Parathyroid adenoma (tissue), 2 donors: ENCODE measurements at regions not wholly inside any gene's neighbourhood (a gene's known extent, or its start where the extent isn't known, plus 50 kb on each side); places are given as distances from the start of the nearest gene placed in this dataset.
"Not testable (repeated sequence)": the region's sequence is repeated elsewhere in the genome, so short reads cannot be mapped to it uniquely, and the experiment has no call there.

Experiments
- H2AFZ ChIP-seq: fragments of 300-600 bp; sonication (generic); one replicate; pipeline ENCODE4 v1.7.0; 2017; ENCODE audit warnings: antibody characterized with exemption, mild to moderate bottlenecking
- H3K27ac ChIP-seq: fragments of 300-600 bp; sonication (generic); one replicate; pipeline ENCODE4 v1.7.0; 2017
- H3K27me3 ChIP-seq: fragments of 300-600 bp; sonication (generic); one replicate; pipeline ENCODE4 v1.7.0; 2017; ENCODE audit warnings: low read length; ENCODE audit not compliant: control insufficient read depth, insufficient read depth
- H3K36me3 ChIP-seq: fragments of 300-600 bp; sonication (generic); one replicate; pipeline ENCODE4 v1.7.0; 2017; ENCODE audit warnings: low read length; ENCODE audit not compliant: control insufficient read depth, insufficient read depth
- H3K4me1 ChIP-seq: fragments of 300-600 bp; sonication (generic); one replicate; pipeline ENCODE4 v1.7.0; 2017; ENCODE audit warnings: control low read depth
- H3K4me2 ChIP-seq: fragments of 300-600 bp; sonication (generic); one replicate; pipeline ENCODE4 v1.7.0; 2017; ENCODE audit warnings: low read length
- H3K4me3 ChIP-seq: fragments of 300-600 bp; sonication (generic); one replicate; pipeline ENCODE4 v1.7.0; 2017; ENCODE audit warnings: low read depth, low read length
- H3K79me2 ChIP-seq: fragments of 300-600 bp; sonication (generic); one replicate; pipeline ENCODE4 v1.7.0; 2017; ENCODE audit warnings: control low read depth
- H3K9ac ChIP-seq: fragments of 300-600 bp; sonication (generic); one replicate; pipeline ENCODE4 v1.7.0; 2017; ENCODE audit warnings: mild to moderate bottlenecking
- H3K9me3 ChIP-seq: fragments of 300-600 bp; sonication (generic); one replicate; pipeline ENCODE4 v1.7.0; 2017; ENCODE audit warnings: low read length; ENCODE audit not compliant: control insufficient read depth
- CTCF ChIP-seq: fragments of 300-600 bp; sonication (generic); IDR thresholded peaks from one replicate; pipeline ENCODE4 v1.7.0; 2017; ENCODE audit warnings: antibody characterized with exemption, mild to moderate bottlenecking
- donor health status: primary hyperparathyroidism.

GRCh38 chr1:96912248-96912647 is 190.7 kb downstream of the PTBP2 start:
- Histone ChIP-seq H3K4me1 (no peaks in the 10 kb centered on the region), H3K4me2 (no peak overlapping the region), H3K27ac (no peak overlapping the region), H3K36me3 (no peaks in the 10 kb centered on the region), H3K9ac (no peak overlapping the region), H3K79me2 (no peaks in the 10 kb centered on the region), H3K27me3 (no peaks in the 10 kb centered on the region), H3K9me3 (no peaks in the 10 kb centered on the region), H3K4me3 (no peak overlapping the region), H2AFZ (no peak overlapping the region)
- TF ChIP-seq CTCF, result no peak

- H3K4me1 ChIP-seq, H3K27me3 ChIP-seq, H3K4me3 ChIP-seq, H3K79me2 ChIP-seq, H3K9ac ChIP-seq, H3K4me2 ChIP-seq, H3K27ac ChIP-seq, H3K9me3 ChIP-seq, H2AFZ ChIP-seq, H3K36me3 ChIP-seq: not testable (repeated sequence)
Measured at GRCh38 chr1:96915701-96916100, 194.1 kb downstream of the PTBP2 start.

GRCh38 chr1:96918406-96918805 is 196.8 kb downstream of the PTBP2 start:
- Histone ChIP-seq H3K79me2 (no peaks in the 10 kb centered on the region), H3K9ac (no peak overlapping the region), H3K4me2 (no peak overlapping the region), H2AFZ (no peak overlapping the region), H3K9me3 (no peaks in the 10 kb centered on the region), H3K27me3 (no peaks in the 10 kb centered on the region), H3K27ac (no peak overlapping the region), H3K36me3 (no peaks in the 10 kb centered on the region), H3K4me1 (no peaks in the 10 kb centered on the region), H3K4me3 (no peak overlapping the region)
- no peak for TF ChIP-seq CTCF

- Histone ChIP-seq H3K27ac (no peak overlapping the region), H3K4me3 (no peak overlapping the region), H3K27me3 (no peaks in the 10 kb centered on the region), H3K9ac (no peak overlapping the region), H3K36me3 (no peaks in the 10 kb centered on the region), H3K9me3 (no peaks in the 10 kb centered on the region), H3K79me2 (no peaks in the 10 kb centered on the region), H2AFZ (no peak overlapping the region), H3K4me2 (no peak overlapping the region), H3K4me1 (no peaks in the 10 kb centered on the region)
- no peak for TF ChIP-seq CTCF
Measured at GRCh38 chr1:96922181-96922580, 200.6 kb downstream of the PTBP2 start.

GRCh38 chr1:96923753-96924152 is 202.2 kb downstream of the PTBP2 start:
- Histone ChIP-seq H3K9me3 (no peaks in the 10 kb centered on the region), H3K27ac (no peak overlapping the region), H3K4me2 (no peak overlapping the region), H3K79me2 (no peaks in the 10 kb centered on the region), H3K4me1 (no peaks in the 10 kb centered on the region), H3K9ac (no peak overlapping the region), H3K36me3 (no peaks in the 10 kb centered on the region), H2AFZ (no peak overlapping the region), H3K27me3 (no peaks in the 10 kb centered on the region), H3K4me3 (no peak overlapping the region)
- no peak for TF ChIP-seq CTCF
